Activated effector memory CD4-positive, alpha-beta T cell treated with anti-CD3 and anti-CD28 coated beads, Interleukin-2, amount 50 U/mL, for 16 hours (primary cell): ENCODE measurements at regions not wholly inside any gene's neighbourhood (a gene's known extent, or its start where the extent isn't known, plus 50 kb on each side); places are given as distances from the start of the nearest gene placed in this dataset.
"Not testable (repeated sequence)": the region's sequence is repeated elsewhere in the genome, so short reads cannot be mapped to it uniquely, and the experiment has no call there.

Experiments
- DNase-seq: peaks from one replicate; pipeline ENCODE4 v3.0.0-alpha.2; 2020

DNA sequence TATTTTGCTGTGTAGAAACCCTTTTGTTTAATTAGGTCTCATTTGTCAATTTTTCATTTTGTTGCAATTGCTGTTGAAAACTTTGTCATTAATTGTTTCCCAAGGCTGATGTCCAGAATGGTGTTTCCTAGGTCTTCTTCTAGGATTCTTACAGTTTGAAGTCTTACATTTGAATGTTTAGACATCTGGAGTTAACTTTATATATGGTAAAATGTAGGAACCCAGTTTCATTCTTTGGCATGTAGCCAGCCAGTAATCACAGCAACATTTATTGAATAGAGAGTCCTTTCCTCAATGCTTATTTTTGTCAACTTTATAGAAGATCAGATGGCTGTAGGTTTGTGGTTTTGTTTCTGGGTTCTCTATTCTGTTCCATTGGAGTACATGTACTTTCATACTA lies 1290.8 kb upstream of the CDH9 start:
- no peak for DNase-seq

DNA sequence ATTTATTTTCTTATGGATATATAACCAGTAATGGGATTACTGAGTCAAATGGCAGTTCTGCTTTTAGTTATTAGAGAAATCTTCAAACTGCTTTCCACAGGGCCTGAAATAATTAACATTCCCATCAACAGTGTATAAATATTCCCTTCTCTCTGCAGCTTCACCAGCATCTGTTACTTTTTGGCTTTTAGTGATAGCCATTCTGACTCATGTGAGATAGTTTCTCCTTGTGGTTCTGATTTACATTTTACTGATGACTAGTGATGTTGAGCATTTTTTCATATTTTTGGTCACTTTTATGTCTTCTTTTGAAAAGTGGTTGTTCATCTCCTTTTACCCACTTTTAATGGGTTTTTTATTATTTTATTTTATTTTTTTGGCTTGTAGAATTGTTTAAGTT lies 1290.3 kb upstream of the CDH9 start:
- no peak for DNase-seq

DNA sequence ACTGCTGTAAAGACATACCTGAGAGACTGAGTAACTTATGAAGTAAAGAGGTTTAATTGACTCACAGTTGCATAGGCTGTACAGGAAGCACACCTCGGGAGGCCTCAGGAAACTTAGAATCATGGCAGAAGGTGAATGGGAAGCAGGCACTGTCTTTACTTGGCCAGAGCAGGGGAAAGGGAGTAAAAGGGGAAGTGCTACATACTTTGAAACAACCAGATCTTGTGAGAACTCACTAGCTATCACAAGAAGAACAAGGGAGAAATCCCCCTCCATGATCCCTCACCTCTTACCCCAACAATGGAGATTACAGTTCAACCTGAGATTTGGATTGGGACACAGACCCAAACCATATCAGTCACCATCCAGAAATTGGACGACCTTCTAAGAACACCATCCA lies 1285.8 kb upstream of the CDH9 start:
- DNase-seq, result no peak

DNA sequence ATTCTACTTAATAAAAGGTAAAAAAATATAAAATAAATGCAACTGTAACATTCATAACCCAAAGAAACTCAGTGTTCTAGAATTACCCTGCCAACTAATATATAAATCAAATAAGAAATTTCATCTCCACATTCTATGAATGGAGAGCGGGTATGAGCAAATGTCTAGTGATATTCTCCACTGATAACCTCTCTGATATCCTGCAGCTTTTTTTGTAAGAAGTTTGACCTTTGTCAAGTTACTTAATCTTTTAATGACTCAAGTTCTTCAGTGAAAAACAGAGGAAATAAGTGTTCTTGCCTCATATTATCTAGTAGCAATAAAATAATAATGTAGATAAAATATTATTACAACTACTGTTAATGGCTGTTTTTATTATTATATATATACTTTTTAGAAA lies 1275.6 kb upstream of the CDH9 start:
- DNase-seq, result no peak

DNA sequence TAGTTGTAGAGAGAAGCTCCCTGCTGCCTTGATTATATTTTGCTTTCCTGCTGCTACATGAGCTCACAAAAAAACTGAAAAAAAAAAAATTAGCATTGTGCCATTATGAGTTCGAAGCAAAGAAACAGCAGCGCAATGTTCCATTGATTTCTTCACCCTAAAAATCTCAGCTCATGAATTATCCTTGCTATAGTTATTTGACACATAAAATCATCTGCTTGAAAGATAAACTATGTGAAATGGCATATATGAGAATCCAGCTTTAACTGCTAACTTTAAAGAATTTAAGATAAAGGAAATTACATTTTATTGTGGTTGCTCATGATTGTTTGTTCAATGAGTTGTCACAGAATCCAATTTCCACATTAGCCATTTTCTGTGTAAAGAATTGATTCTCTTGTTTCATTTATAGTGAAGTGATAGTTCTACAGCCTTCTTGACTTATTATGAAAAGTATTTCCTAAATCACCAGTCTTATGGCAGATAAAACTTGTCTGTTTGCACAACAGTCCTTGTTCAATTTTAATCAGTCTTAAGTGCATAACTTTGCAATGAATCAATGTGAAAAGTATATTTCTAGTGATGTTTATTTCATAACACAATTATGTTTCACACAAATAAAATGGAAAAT lies 1275.0 kb upstream of the CDH9 start:
- DNase-seq, result no peak

DNA sequence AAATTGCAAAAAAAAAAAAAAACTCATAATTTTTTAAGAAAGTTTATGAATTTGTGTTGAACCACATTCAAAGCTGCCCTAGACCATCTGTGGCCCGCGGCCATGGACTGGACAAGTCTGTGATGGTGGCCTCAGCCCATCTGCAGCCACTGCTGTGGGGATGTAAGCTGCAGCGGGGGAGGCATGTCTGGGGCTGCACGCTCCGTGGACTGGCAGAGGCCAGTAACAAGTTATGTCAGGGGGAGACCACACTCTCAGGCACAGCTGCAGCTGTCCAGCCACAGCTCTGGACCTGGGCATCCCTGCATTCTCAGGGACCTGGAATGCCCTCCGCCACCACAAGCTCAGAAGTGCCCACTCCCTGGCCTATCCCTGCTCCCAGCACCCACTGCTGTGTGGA lies 1272.3 kb upstream of the CDH9 start:
- no peak for DNase-seq

DNA sequence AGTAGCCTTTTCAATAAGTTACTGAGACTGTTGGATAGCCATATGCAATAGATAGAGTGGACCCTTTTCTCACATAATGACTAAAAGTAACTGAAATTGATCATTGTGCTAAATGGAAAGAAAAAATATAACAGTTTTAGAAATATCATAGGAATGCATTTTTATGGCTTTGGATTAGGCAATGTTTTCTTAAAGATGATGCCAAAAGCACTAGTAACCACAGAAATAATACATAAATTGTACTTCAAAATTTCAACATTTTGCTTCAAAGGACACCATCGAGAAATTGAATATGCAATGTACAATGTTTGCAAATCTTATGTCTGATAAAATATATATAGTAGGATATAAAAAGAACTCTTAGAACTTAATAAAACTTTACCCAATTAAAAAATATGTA lies 1267.5 kb upstream of the CDH9 start:
- DNase-seq, result no peak

DNA sequence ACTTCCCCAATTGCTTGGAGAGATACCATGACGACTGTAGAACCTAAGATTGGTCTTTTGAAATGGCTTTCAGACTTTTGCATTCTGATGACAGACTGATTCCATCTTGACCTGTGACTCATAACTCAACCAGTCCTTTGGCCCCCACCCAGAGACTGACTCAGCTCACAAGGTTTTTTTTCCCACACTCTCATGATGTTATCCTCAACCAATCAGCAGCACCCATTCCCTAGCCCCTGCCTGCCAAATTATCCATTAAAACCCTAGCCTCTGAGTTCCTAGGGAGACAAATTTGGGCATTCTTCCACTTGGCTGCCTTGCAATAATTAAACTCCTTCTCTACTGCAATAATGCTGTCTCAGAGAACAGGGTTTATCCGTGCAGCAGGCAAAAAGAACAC lies 1263.3 kb upstream of the CDH9 start:
- DNase-seq, result no peak

DNA sequence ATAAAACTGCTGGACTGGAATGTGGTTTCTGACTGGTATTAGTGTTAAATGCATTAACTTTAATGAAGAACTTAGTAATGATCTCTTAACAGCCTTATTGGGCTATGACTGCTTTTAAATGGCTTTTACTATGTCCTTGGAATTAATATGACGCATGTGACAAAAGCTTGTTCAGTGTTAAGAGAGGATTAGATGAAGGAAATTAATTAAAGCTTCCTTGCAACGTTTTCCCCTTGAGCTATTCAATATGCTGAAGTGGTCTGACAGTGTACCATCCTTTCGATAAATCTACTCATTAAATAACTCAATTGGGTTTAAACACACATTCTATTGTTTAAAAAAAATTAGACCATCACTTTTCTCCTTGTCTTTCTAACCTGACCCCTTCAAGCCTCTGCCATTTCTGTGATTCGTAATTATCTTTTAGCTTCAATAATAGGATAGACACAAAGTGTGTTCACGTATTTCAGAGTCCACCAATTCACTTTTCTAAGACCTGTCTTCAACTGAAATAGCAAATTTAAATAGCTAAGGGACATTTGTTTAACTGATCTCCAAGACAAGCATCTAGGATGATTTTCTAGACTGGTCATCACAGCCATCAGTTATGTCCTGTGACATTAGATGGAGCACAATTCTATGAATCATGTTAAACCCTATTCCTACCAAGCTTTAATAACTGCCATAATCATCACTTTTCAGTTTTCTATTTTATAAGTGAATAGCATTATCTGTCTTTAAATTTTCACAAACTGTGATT lies 1258.0 kb upstream of the CDH9 start:
- no peak for DNase-seq

DNA sequence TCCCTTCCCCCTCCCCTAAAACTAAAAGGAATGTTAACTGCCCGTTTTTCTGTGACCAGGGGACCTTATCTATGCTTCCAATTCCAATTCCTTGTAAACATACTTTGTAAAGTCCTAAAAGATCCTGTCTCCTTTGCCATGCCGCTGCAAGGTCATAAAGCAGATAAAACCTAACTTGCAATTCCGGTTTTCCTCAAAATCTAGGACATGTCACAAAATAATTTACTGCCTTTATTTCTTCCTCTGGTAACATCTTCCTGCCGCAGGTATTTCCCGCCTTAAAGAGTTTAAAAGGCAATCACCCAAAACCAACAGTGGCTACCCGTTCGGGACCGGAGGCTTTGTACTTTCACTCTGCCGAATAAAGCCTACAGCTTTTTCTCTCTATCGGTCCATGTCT lies 1248.6 kb upstream of the CDH9 start:
- DNase-seq, result not testable (repeated sequence)

DNA sequence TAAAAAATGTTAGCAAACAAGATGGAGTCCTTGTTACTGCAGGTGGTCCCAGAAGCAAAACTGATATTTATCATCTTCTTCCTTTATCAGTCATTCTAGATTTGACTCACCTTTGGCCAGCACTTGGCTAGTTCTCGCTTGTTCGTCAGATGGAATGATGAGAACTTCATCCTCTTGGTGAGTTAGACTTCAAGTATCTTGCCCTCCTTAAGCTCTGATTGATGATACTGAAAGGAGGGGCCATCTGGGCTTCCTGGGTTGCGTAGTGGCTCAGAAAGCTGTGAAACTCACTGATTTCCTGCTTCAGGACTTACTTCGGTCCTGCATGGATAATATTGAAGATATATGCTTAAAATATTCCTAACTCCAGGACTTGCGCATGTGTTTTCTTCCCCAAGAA lies 1248.2 kb upstream of the CDH9 start:
- no peak for DNase-seq

DNA sequence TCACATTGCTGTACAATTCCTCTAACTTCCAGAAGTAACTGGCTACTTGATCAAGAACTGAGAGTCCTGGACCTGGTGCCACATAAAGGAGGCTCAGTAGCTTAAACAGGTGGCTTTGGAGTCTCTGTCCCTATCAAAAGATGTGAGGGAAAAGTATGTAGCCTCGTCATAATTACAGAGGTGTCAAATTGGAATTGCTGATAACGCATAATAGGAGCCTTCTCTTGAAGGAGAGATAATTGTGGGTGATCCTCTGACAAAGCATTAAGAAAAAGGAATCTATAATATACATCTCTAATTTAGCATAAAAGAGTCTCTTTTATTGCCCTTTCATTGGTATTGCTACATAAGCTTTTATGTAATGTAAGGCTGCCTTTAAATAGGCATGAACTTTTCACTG lies 1246.4 kb upstream of the CDH9 start:
- DNase-seq, result no peak

DNA sequence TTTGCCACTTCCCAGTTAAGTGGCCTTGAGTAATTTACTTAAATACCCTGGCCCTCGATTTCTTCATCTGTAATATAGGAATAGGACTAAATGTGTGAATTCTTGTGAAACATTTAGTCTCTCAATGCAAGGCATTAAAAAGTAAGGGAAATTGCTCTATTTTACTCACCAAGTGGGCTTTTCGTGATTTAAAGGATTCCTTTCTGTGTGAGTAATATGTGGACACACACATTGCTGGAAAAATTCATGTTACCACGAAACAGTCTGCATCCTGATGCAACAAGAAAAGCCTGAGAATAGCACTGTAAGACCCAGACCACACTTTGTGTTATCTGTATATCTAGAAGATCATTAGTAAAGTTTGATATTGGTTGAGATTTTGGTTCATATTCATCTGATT lies 1243.0 kb upstream of the CDH9 start:
- DNase-seq, result no peak

DNA sequence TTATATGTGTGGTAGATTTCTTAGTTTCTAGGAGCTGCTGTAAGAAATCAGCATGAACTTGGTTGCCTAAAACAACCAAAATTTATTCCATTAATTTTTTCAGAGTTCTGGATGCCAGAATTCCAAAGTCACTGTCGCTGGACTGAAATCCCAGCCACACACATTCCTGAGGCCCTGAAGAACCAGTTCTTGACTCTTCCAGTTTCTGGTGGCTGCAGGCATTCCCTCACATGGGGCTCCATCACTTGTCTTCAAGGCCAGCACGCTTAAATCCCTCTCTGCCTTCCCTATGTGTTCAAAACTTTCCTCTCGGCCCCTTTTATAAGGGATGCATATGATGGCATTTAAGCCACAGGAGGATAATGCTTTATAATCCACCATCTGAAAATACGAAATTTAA lies 1237.5 kb upstream of the CDH9 start:
- no peak for DNase-seq

DNA sequence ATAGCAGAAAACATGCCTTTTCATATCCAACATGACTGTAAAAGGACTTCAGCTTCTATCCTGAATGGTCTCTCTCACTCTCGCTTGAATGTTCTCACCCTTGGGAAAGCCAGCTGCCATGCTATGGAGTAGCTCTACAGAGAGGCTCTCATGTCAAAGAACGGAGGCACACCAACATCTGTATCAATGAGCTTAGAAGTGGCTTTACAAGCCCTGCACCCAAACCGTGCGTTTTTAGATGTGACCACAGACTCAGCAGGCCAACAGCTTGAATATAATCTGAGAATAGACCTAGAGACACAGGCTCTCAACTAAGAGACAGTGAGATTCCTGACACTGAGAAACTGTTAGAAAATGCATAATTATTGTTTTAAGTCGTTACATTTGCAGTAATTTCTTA lies 1231.6 kb upstream of the CDH9 start:
- no peak for DNase-seq

DNA sequence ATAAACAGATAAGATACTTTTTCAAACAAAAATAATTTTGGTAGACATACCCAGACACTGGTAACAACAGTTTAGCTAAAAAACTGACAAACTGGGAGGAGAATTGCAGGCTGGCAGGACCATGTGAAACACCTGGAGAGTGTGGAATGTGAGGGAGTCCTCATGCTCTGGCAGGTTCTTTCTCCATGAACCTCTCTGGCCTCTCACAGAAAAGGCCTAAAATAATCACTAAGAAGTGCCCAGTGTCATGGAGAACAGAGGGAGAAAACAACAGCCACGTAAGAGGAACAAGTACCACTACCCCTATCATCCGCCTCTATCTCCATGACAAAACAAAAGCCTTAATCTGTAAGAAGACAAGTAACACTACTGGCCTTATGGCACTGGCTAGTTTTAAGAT lies 1227.5 kb upstream of the CDH9 start:
- DNase-seq, result no peak

DNA sequence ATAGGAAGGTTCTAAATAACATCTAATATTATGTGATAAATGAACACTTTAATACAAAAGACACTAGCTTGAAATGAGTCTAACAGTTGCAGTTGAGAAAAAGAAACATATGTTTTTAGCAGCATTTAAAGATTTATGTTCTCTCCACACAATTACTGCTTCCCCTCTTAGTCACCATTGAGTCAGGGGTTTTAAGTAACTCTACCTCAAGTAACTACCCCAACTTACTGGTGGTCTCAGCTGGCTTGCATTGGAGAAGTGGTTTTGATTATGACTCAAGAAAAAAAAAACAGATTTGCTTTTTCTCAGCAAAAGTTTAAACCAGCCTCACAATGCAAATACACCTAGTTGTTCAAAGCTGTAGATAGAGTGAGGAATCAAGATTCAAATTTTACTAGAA lies 1216.5 kb upstream of the CDH9 start:
- no peak for DNase-seq

DNA sequence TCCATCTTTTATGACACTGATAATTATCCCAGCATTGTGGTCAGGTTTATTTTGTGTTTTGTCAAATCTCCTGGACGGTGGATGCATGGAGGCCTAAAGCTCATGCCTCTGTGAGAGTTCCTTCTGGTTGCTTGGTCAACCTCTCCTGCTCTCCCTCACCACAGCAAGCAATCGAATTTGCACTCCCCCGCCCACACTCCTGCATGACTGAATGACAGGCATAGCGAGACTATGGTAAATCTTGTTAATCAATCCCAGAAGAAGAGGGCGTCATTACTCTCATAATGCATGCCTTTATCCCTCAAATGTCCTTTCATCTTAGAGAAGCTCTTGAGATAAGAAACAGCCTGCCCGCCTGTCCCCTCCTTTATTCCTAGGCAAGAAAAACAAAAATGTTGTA lies 1215.0 kb upstream of the CDH9 start:
- DNase-seq, result no peak

DNA sequence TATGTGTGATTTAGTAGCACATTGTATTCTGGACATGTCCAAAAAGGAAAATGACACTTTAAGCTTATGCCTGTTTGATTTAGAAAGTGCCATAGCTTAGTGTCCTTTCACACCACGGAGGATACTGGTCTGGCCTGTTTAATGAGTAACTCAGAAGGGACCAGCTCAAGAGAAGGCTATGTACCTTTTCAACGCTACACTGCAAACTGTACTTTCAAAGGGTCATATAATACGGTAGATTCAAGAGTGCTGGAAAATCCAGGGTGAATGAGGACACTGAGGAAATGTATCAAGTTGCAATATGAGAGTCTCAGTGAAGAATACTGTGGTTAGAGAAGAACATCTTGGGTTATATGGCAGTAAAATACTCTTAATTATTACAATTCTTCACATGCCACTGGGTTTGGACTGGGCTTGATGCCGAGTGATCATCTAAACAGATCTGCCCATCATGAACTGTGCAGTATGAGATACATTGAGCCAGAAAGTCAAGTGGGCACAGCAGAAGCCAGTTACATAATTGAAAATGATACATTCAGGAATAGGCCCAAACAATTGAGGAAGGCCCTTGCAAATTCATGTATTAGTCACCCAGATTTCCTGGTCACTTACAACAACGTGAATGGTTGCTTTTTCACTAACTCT lies 1211.5 kb upstream of the CDH9 start:
- DNase-seq, result no peak

DNA sequence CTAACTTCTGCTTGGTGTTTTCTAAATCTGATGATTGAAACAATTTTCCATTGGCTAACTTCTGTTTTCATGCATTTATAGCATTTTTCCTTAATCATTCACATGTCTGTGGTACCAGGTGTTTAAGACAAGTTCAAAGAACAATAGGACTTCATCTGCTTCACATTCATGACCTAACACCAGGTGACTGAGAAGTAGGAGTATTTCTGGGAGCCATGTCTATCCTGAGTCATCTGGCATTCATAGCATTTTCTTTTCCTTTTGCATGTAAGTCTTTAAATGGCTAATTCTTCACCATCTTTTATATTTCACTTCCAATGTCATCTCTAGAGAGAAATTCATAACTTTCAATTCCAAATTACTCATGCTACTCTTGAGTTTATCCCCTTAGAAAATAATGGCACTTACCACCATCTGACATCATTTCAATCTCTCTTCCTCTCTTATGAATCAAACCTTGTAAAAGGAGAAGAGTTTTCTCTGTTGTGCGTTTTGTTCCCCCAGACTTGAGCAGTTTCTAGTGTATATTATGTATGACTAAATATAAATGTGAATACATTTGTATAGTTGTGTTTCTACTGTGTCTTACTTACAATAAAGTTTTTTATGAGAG lies 1196.1 kb upstream of the CDH9 start:
- DNase-seq, result no peak

DNA sequence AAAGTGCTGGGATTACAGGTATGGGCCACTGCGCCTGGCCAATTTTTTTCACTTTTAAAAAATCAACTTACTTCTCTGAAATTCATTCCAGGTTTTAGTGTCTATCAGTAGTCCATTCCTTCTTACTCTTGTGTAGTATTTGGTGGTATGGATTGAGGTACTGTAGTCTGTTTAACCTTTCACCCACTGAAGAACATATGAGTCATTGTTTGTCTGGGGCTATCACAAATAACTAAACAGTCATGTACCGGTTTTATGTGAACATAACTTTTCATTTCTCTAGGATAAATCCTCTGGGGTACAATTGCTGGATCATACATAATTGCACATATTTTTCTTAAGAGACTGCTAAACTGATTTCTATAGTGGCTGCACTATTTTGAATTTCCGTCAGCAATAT lies 1188.0 kb upstream of the CDH9 start:
- no peak for DNase-seq

DNA sequence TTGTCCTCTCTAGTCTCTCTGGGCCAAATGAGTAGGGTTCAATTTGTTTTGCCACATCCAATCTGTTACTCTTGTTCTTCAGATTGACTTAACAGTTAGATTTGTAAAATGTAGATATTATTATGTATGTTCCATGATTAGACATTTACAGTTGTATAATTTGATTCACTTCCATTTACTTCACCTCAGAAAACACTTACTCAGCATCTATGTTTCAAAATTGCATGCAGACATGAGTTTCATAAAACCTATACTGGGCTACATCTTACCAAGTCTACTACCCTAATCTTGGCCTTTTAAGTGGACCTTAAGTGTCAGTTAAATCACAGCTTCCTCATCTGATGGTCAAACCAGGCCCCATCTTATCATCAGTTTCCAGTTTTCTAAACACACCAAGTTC lies 1181.2 kb upstream of the CDH9 start:
- DNase-seq, result no peak

DNA sequence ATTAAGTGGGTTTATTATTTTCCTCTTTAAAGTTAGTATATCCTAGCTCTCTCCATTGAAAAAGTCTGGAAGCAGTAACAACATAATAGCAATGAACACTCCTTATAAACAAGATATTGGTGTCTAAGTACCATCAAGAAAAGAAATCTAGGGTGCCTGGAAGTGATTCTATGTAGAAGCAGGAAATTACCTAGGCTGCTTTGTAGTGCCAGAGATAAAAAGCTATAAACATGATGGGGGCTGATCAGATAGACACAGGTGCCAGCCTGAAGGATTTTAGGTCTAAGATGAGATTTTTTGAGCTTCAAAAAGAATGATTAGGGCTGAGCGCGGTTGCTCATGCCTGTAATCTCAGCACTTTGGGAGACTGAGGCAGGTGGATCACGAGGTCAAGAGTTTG lies 1179.3 kb upstream of the CDH9 start:
- no peak for DNase-seq

DNA sequence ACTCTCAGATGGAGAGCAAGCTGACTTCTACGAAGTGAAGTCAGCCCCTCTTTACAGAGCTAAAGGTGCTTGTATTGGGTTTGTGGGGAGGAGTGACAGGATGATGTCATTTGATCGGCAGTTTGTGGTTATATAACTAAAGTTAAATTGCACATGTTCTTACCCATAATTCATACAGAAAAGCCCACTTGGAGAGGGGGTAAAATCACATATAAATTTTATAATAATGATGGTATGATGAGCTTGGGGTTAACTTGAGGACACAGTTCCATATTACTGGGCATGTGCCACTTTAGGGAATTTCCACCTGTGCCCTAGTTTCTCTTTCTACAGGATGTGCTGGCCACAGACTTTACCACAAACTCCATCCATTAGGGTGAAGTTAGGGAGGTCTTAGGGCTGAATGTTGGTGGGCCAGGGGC lies 1178.6 kb upstream of the CDH9 start:
- DNase-seq, result no peak
